Esophagus muscularis mucosa (tissue), 4 donors: ENCODE measurements at regions not wholly inside any gene's neighbourhood (a gene's known extent, or its start where the extent isn't known, plus 50 kb on each side); places are given as distances from the start of the nearest gene placed in this dataset.

ENCODE experiments used
- DNase-seq: peaks from one replicate; pipeline ENCODE4 v3.0.0-alpha.2; 2017; ENCODE audit errors: extremely low spot score
- H3K27ac ChIP-seq, 4 donors: fragments of 200-600 bp; sonication (generic); replicated peaks in 1 of 4; 1 replicate in 3 of 4; 2 replicates in 1 of 4; pipeline ENCODE4 v1.5.1; 2016 to 2019; ENCODE audit warnings: mild to moderate bottlenecking in 1 of 4
- H3K27me3 ChIP-seq, 4 donors: fragments of 200-600 bp; sonication (generic); one replicate each; pipeline versions ENCODE4 v1.5.1 to v1.6.0; 2016 to 2019
- H3K36me3 ChIP-seq, 4 donors: fragments of 200-600 bp; sonication (generic); one replicate each; pipeline ENCODE4 v1.5.1; 2016 to 2019
- H3K4me1 ChIP-seq, 4 donors: fragments of 200-600 bp; sonication (generic); one replicate each; pipeline ENCODE4 v1.5.1; 2016 to 2019
- H3K4me3 ChIP-seq, 4 donors: fragments of 200-600 bp; sonication (generic); 1 replicate in 2 of 4; 2 replicates in 2 of 4; pipeline ENCODE4 v1.5.1; 2016 to 2019; ENCODE audit warnings: mild to moderate bottlenecking in 4 of 4, moderate library complexity in 1 of 4
- H3K9me3 ChIP-seq, 4 donors: fragments of 200-600 bp; sonication (generic); 1 replicate in 3 of 4; 2 replicates in 1 of 4; pipeline ENCODE4 v1.5.1; 2016 to 2019
- CTCF ChIP-seq, 3 experiments: fragments of 200-600 bp in 2 of 3; fragments of 450-650 bp in 1 of 3; sonication (generic) in 2 of 3; IDR thresholded peaks; one replicate each; pipeline ENCODE4 v1.5.1; 2017 to 2019; ENCODE audit warnings: antibody characterized with exemption in 3 of 3, mild to moderate bottlenecking in 2 of 3, moderate library complexity in 1 of 3
- EP300 ChIP-seq: sonication (generic); formaldehyde crosslinking; IDR thresholded peaks from one replicate; pipeline ENCODE4 v1.6.1; 2017; ENCODE audit warnings: antibody characterized with exemption
- POLR2A ChIP-seq: fragments of 450-650 bp; IDR thresholded peaks from one replicate; pipeline ENCODE4 v1.6.1; 2017; ENCODE audit warnings: antibody characterized with exemption, moderate library complexity, mild to moderate bottlenecking, low read depth
- POLR2AphosphoS5 ChIP-seq, 2 donors: sonication (generic); formaldehyde crosslinking; IDR thresholded peaks; one replicate each; pipeline ENCODE4 v1.6.1; 2017; ENCODE audit warnings: antibody characterized with exemption in 2 of 2
- WGBS: methylation state at CpG from one replicate; pipeline ENCODE4 v1.1.5; 2018; 5-methylcytosine and 5-hydroxymethylcytosine counted together
- intact Hi-C: fragments of 100-400 bp; cut with DNase I; formaldehyde crosslinking; loops from one replicate; pipeline ENCODE4 v1.15.1; 2023

DNA sequence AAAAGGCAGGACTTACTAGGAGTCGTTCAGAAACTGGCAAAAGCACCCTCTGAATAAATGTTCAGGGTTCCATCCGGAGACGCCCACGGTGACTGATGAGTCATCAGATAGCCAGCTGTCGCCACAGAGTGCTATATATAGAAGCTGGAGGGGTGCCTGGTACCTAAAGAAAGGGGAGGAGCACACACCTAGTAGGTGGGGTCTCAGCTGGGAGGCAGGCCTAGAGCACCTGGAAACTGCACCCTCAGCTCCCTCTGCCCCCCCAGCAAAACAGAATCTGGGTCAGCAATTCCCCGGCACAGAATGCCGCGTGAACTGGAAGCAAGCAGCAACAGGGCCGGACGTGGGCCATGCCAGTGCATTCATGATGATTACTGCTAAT is 242.0 kb downstream of the BCOR start:
- WGBS, result 52% methylated on average over 10 of the region's 10 CpGs
- Histone ChIP-seq H3K27ac (no peak overlapping the region), H3K4me3 (no peak overlapping the region), H3K4me1 (peaks cover 0 to 12% (median 9%) of the 10 kb centered on the region in 4 donors), H3K27me3 (no peaks in the 10 kb centered on the region), H3K36me3 (no peaks in the 10 kb centered on the region), H3K9me3 (no peaks in the 10 kb centered on the region)
- TF ChIP-seq EP300 (no peak), POLR2A (no peak), POLR2AphosphoS5 (IDR thresholded peaks at IDR 0.05) (no peak), CTCF (IDR thresholded peaks at IDR 0.05) (no peak)
- no peak for DNase-seq
- intact Hi-C loops, result no loop called here

DNA sequence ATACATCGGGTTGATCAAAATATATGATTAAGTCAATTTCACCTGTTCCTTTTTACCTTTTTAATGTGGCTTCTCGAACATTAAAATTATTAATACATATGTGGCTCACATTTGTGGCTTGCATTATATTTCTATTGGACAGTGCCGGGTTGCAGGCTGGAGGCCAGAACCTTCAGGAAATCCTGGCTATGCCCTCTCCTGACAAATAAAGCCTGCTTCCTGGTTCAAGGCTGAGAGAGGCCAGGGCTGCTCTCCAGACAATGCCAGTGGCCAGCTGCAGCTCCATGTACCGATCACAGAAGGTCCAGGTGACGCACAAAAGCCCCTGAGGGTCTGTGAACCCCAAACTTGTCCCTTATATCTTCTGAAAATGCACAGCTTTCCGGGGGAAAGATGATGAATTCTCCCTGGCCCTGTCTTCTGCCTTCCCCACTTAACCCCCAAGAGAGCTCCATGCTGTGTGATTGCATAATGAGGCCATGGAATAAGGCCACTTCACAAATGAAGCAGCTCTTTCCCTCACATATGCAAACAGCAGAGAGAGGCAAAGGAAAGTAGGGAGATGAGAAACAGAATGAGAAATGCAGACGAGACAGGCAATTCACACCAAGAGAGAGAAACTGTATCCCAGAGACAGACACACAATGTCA is 241.2 kb downstream of the BCOR start:
- Histone ChIP-seq H3K36me3 (no peaks in the 10 kb centered on the region), H3K9me3 (no peaks in the 10 kb centered on the region), H3K27ac (no peak overlapping the region), H3K27me3 (no peaks in the 10 kb centered on the region), H3K4me1 (peaks cover 0 to 12% (median 9%) of the 10 kb centered on the region in 4 donors), H3K4me3 (no peak overlapping the region)
- intact Hi-C loops, result no loop called here
- no peak for TF ChIP-seq CTCF (IDR thresholded peaks at IDR 0.05)
- no peak for TF ChIP-seq EP300
- TF ChIP-seq POLR2AphosphoS5 (IDR thresholded peaks at IDR 0.05), result no peak
- TF ChIP-seq POLR2A, result no peak
- DNase-seq, result no peak
- WGBS, result 88% methylated on average over 5 of the region's 7 CpGs

DNA sequence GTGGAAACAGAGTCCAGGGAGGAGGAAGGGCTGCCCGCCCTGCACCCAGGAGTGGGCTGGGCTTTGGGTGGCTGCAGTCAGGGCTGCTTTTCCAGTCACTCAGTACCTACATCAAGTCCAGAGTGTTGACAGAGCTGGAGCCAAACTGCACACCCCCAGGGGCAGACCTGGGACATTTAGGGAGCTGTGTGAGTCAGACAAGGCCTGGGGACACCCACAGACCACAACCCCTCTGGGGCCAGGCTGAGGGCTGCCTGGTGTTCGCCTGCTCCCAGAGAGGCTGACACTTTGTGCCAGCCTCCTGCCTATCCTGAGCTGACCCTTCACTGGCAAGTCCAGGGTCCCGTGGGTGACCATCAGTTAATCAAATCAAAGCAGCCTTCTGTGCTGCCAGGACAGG is 240.0 kb downstream of the BCOR start:
- 71% methylated on average over 3 of the region's 3 CpGs for WGBS
- Histone ChIP-seq H3K27me3 (no peaks in the 10 kb centered on the region), H3K9me3 (no peaks in the 10 kb centered on the region), H3K36me3 (no peaks in the 10 kb centered on the region), H3K4me3 (no peak overlapping the region), H3K4me1 (peaks cover 0 to 12% (median 9%) of the 10 kb centered on the region in 4 donors), H3K27ac (no peak overlapping the region)
- TF ChIP-seq EP300, result no peak
- no peak for TF ChIP-seq POLR2A
- no peak for TF ChIP-seq POLR2AphosphoS5 (IDR thresholded peaks at IDR 0.05)
- TF ChIP-seq CTCF (IDR thresholded peaks at IDR 0.05), result no peak
- intact Hi-C loops, result no loop called here
- DNase-seq, result no peak

GRCh38 chrX:39859991-39860861 is 237.5 kb downstream of the BCOR start:
- DNase-seq, result no peak
- intact Hi-C loops, result no loop called here
- H3K4me3 ChIP-seq, result no peak overlapping the region
- 38% methylated on average over 13 of the region's 13 CpGs for WGBS
- H3K27me3 ChIP-seq, result no peaks in the 10 kb centered on the region
- no peaks in the 10 kb centered on the region for H3K9me3 ChIP-seq
- TF ChIP-seq POLR2A (no peak), POLR2AphosphoS5 (IDR thresholded peaks at IDR 0.05) (peak in 1 of 2 donors; percentile 25)
- no peak overlapping the region for H3K27ac ChIP-seq
- H3K4me1 ChIP-seq, result peaks cover 0 to 9% (median 8%) of the 10 kb centered on the region in 4 donors
- no peaks in the 10 kb centered on the region for H3K36me3 ChIP-seq

DNA sequence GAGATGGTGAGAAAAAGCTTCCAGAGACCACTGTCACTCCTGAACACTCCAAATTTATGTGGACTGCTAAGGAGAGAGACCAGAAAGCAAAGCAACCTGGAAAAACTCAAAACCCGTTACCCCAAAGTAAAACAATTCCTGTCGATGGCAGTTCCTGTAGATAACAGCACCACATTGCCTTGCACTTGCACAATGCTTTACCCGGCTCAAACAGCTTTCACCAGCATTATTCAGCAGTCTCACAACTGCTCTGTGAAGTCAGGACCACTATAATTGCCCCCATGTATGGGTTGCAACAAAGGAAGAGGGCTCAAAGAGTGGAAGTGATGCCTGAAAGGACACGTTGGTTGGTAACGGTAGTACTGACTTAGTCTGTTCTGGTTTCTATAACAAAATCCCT is 234.8 kb downstream of the BCOR start:
- H3K9me3 ChIP-seq, result no peaks in the 10 kb centered on the region
- TF ChIP-seq POLR2AphosphoS5 (IDR thresholded peaks at IDR 0.05) (no peak), POLR2A (no peak), CTCF (IDR thresholded peaks at IDR 0.05) (no peak), EP300 (no peak)
- H3K27me3 ChIP-seq, result no peaks in the 10 kb centered on the region
- intact Hi-C loops, result no loop called here
- DNase-seq, result no peak
- WGBS, result 60% methylated on average over 5 of the region's 5 CpGs
- H3K4me1 ChIP-seq, result no peaks in the 10 kb centered on the region
- H3K36me3 ChIP-seq, result no peaks in the 10 kb centered on the region
- no peak overlapping the region for H3K27ac ChIP-seq
- H3K4me3 ChIP-seq, result no peak overlapping the region
